PC-9 (cell line): ENCODE measurements at regions not wholly inside any gene's neighbourhood (a gene's known extent, or its start where the extent isn't known, plus 50 kb on each side); places are given as distances from the start of the nearest gene placed in this dataset.
"Not testable (repeated sequence)": the region's sequence is repeated elsewhere in the genome, so short reads cannot be mapped to it uniquely, and the experiment has no call there.

Experiments
- CTCF ChIP-seq: fragments of 200-600 bp; sonication (generic); conservative IDR thresholded peaks from 2 replicates; pipeline ENCODE4 v1.6.1; 2017; ENCODE audit warnings: mixed run types, antibody characterized with exemption, mild to moderate bottlenecking, moderate library complexity
- EZH2 ChIP-seq: fragments of 200-600 bp; sonication (generic); IDR thresholded peaks from 2 replicates; pipeline ENCODE4 v1.8.0; 2017; ENCODE audit warnings: antibody characterized with exemption, low read depth

GRCh38 chr2:212786088-212786487 is 247.5 kb upstream of the ERBB4 start:
- TF ChIP-seq CTCF, EZH2: not testable (repeated sequence)
